ENCODE measurements at regions not wholly inside any gene's neighbourhood (a gene's known extent, or its start where the extent isn't known, plus 50 kb on each side); places are given as distances from the start of the nearest gene placed in this dataset.

GRCh38 chr3:193981504-193981903 lies 154.4 kb upstream of the HES1 start:
- DNase-seq (ENCODE audit: low spot score) (no peak), ATAC-seq (ENCODE audit: low FRiP score) (no peak)
- TF ChIP-seq CTCF (IDR thresholded peaks at IDR 0.05), result no peak

DNA sequence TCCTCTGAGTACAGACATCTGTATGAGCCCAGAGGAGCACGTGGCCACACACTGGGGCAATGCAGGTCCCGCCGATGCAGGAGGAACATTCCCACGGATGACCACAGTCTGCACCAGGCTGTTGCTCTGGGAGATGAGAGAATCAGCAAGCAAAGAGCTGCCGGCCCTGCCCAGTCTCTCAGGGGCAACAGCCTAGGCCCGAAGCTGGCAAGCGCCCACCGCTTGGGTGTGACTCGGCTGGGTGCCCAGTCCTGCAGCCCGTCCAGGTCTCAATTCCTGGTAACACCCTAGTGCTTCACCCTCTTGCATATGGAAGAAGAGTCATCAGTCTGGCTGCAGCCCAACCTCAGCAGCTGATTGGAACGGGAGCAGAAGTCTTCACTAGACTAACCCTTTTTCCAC lies 153.7 kb upstream of the HES1 start:
- no peak for TF ChIP-seq CTCF (IDR thresholded peaks at IDR 0.05)
- DNase-seq (ENCODE audit: low spot score), result peak; percentile 77
- ATAC-seq (ENCODE audit: low FRiP score), result peak; percentile 93

- ATAC-seq (ENCODE audit: low FRiP score) (no peak), DNase-seq (ENCODE audit: low spot score) (no peak)
Observed at GRCh38 chr3:193983846-193984818, 151.8 kb upstream of the HES1 start.

DNA sequence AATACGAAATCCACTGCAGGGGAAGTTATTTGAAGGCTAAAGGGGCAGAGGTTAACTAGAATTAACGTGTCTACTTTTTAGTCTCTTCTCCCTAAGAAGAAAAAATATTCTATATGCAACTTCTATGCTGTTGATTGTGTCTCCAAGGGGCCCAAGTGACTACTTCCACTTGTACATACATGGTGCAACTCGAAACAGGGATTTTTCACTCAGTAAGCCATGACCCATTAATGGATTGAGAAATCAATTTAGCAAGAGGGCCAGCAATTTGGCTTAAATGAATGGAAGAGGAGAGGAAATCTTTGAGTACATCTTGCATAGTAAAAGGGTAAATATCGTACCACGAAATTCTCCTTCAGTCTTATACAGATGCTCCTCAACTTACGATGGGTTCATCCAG lies 151.1 kb upstream of the HES1 start:
- no peak for TF ChIP-seq CTCF (IDR thresholded peaks at IDR 0.05)
- ATAC-seq (ENCODE audit: low FRiP score) (no peak), DNase-seq (ENCODE audit: low spot score) (no peak)

More at GRCh38 chr3:193983846-193984818, 151.8 kb upstream of the HES1 start:
- no peak for TF ChIP-seq CTCF (IDR thresholded peaks at IDR 0.05)

- ATAC-seq (ENCODE audit: low FRiP score), result no peak
- no peak for TF ChIP-seq CTCF (IDR thresholded peaks at IDR 0.05)
- DNase-seq (ENCODE audit: low spot score), result no peak
Observed at GRCh38 chr3:193987186-193987585, 148.8 kb upstream of the HES1 start.

- ATAC-seq (ENCODE audit: low FRiP score) (no peak), DNase-seq (ENCODE audit: low spot score) (no peak)
- no peak for TF ChIP-seq CTCF (IDR thresholded peaks at IDR 0.05)
Observed at GRCh38 chr3:193989186-193989585, 146.8 kb upstream of the HES1 start.
